ENCODE measurements at regions not wholly inside any gene's neighbourhood (a gene's known extent, or its start where the extent isn't known, plus 50 kb on each side); places are given as distances from the start of the nearest gene placed in this dataset.

GRCh38 chr18:30343090-30343489 is 699.5 kb downstream of the DSC3 start:
- TF ChIP-seq CTCF (IDR thresholded peaks at IDR 0.05) = no peak
- H3K36me3 ChIP-seq (ENCODE audit: low read depth) = no peaks in the 10 kb centered on the region
- H3K4me1 ChIP-seq (ENCODE audit: low read depth) = no peaks in the 10 kb centered on the region
- no peak overlapping the region for H3K4me3 ChIP-seq
- ATAC-seq (no peak), DNase-seq (no peak)
- H3K9me3 ChIP-seq = no peaks in the 10 kb centered on the region
- intact Hi-C loops (cut with DNase I, micrococcal nuclease) = no loop called here

GRCh38 chr18:30342675-30343074 is 699.9 kb downstream of the DSC3 start:
- no peaks in the 10 kb centered on the region for H3K4me1 ChIP-seq (ENCODE audit: low read depth)
- DNase-seq (no peak), ATAC-seq (no peak)
- no peaks in the 10 kb centered on the region for H3K9me3 ChIP-seq
- intact Hi-C loops (cut with DNase I, micrococcal nuclease) = no loop called here
- H3K4me3 ChIP-seq = no peak overlapping the region
- no peak for TF ChIP-seq CTCF (IDR thresholded peaks at IDR 0.05)
- no peaks in the 10 kb centered on the region for H3K36me3 ChIP-seq (ENCODE audit: low read depth)

GRCh38 chr18:30334781-30335180 is 707.8 kb downstream of the DSC3 start:
- TF ChIP-seq CTCF (IDR thresholded peaks at IDR 0.05) = no peak
- no peak for DNase-seq
- H3K9me3 ChIP-seq = no peaks in the 10 kb centered on the region
- intact Hi-C loops (cut with DNase I, micrococcal nuclease) = no loop called here
- no peak overlapping the region for H3K4me3 ChIP-seq
- H3K36me3 ChIP-seq (ENCODE audit: low read depth) = no peaks in the 10 kb centered on the region
- ATAC-seq = no peak
- H3K4me1 ChIP-seq (ENCODE audit: low read depth) = no peaks in the 10 kb centered on the region

- Histone ChIP-seq H3K4me3 (no peak overlapping the region), H3K4me1 (ENCODE audit: low read depth) (no peaks in the 10 kb centered on the region), H3K9me3 (no peaks in the 10 kb centered on the region), H3K36me3 (ENCODE audit: low read depth) (no peaks in the 10 kb centered on the region)
- no peak for ATAC-seq
- no peak for DNase-seq
- intact Hi-C loops (cut with DNase I, micrococcal nuclease) = no loop called here
- no peak for TF ChIP-seq CTCF (IDR thresholded peaks at IDR 0.05)
Measured at GRCh38 chr18:30333310-30333709, 709.2 kb downstream of the DSC3 start.

- intact Hi-C loops (cut with DNase I, micrococcal nuclease) = no loop called here
- H3K9me3 ChIP-seq = no peaks in the 10 kb centered on the region
- TF ChIP-seq CTCF (IDR thresholded peaks at IDR 0.05) = no peak
- H3K4me3 ChIP-seq = no peak overlapping the region
- no peak for ATAC-seq
- H3K36me3 ChIP-seq (ENCODE audit: low read depth) = no peaks in the 10 kb centered on the region
- H3K4me1 ChIP-seq (ENCODE audit: low read depth) = no peaks in the 10 kb centered on the region
- DNase-seq = no peak
Measured at GRCh38 chr18:30328839-30329238, 713.7 kb downstream of the DSC3 start.

- no peaks in the 10 kb centered on the region for H3K36me3 ChIP-seq (ENCODE audit: low read depth)
- no peaks in the 10 kb centered on the region for H3K9me3 ChIP-seq
- intact Hi-C loops (cut with DNase I, micrococcal nuclease) = no loop called here
- no peaks in the 10 kb centered on the region for H3K4me1 ChIP-seq (ENCODE audit: low read depth)
- H3K4me3 ChIP-seq = no peak overlapping the region
- ATAC-seq (no peak), DNase-seq (no peak)
- no peak for TF ChIP-seq CTCF (IDR thresholded peaks at IDR 0.05)
Measured at GRCh38 chr18:30302181-30302580, 740.4 kb downstream of the DSC3 start.

Data from mucosa of descending colon (tissue), 3 donors.